GM23338 (cell line): ENCODE measurements at regions not wholly inside any gene's neighbourhood (a gene's known extent, or its start where the extent isn't known, plus 50 kb on each side); places are given as distances from the start of the nearest gene placed in this dataset.

Experiments
- ATAC-seq: fragments of 200-7000 bp; cut with Tn5 transposase; 3 replicates; pipeline ENCODE4 v1.9.1; 2020
- DNase-seq: peaks from one replicate; pipeline ENCODE4 v3.0.0-alpha.2; 2015; ENCODE audit warnings: low spot score
- H2AFZ ChIP-seq: fragments of 200-600 bp; sonication (generic); 2 replicates; pipeline ENCODE4 v1.8.0; 2016; ENCODE audit warnings: antibody characterized with exemption, mild to moderate bottlenecking, moderate library complexity
- H3F3A ChIP-seq: fragments of 200-600 bp; sonication (generic); replicated peaks from 2 replicates; pipeline ENCODE4 v1.8.0; 2017; ENCODE audit warnings: antibody characterized with exemption, mixed run types, low read depth
- H3K27ac ChIP-seq: fragments of 200-600 bp; sonication (generic); 2 replicates; pipeline ENCODE4 v1.6.1; 2016; ENCODE audit warnings: low read depth
- H3K27me3 ChIP-seq: fragments of 200-600 bp; sonication (generic); 2 replicates; pipeline ENCODE4 v1.8.0; 2016; ENCODE audit warnings: mild to moderate bottlenecking, mixed run types, moderate library complexity; ENCODE audit not compliant: insufficient read depth
- H3K36me3 ChIP-seq: fragments of 200-600 bp; sonication (generic); 2 replicates; pipeline ENCODE4 v1.8.0; 2016; ENCODE audit warnings: mild to moderate bottlenecking; ENCODE audit not compliant: insufficient read depth
- H3K4me1 ChIP-seq: fragments of 200-600 bp; sonication (generic); 2 replicates; pipeline ENCODE4 v1.8.0; 2016; ENCODE audit warnings: mild to moderate bottlenecking, moderate library complexity; ENCODE audit not compliant: insufficient read depth
- H3K4me2 ChIP-seq: fragments of 200-600 bp; sonication (generic); 2 replicates; pipeline ENCODE4 v1.7.1; 2017; ENCODE audit warnings: mixed run types
- H3K4me3 ChIP-seq: fragments of 200-600 bp; sonication (generic); 2 replicates; pipeline ENCODE4 v1.6.1; 2016; ENCODE audit warnings: mixed run types
- H3K79me2 ChIP-seq: fragments of 200-600 bp; sonication (generic); replicated peaks from 2 replicates; pipeline ENCODE4 v1.8.0; 2017; ENCODE audit warnings: mild to moderate bottlenecking; ENCODE audit not compliant: insufficient read depth
- H3K9me2 ChIP-seq: fragments of 200-600 bp; sonication (generic); 2 replicates; pipeline ENCODE4 v1.8.0; 2017; ENCODE audit not compliant: insufficient read depth
- H4K20me1 ChIP-seq: fragments of 200-600 bp; sonication (generic); replicated peaks from 2 replicates; pipeline ENCODE4 v1.8.0; 2017; ENCODE audit warnings: mild to moderate bottlenecking; ENCODE audit not compliant: insufficient read depth
- H3K27ac Mint-ChIP-seq: 2 replicates; pipeline ENCODE4 v1.8.0; 2020; ENCODE audit warnings: inconsistent platforms, mild to moderate bottlenecking, moderate library complexity, mixed read lengths
- H3K27me3 Mint-ChIP-seq: 3 replicates; pipeline ENCODE4 v1.8.0; 2022; ENCODE audit warnings: low read depth, mild to moderate bottlenecking, moderate library complexity, mixed read lengths, inconsistent platforms; ENCODE audit not compliant: insufficient read depth, poor library complexity
- H3K36me3 Mint-ChIP-seq: 3 replicates; pipeline ENCODE4 v1.8.0; 2021; ENCODE audit warnings: low read depth, mild to moderate bottlenecking, inconsistent platforms, moderate library complexity, mixed read lengths
- H3K4me1 Mint-ChIP-seq: 3 replicates; pipeline ENCODE4 v1.8.0; 2020; ENCODE audit warnings: mild to moderate bottlenecking, inconsistent platforms, mixed read lengths
- H3K4me3 Mint-ChIP-seq: 3 replicates; pipeline ENCODE4 v1.8.0; 2021; ENCODE audit warnings: moderate library complexity, mild to moderate bottlenecking, inconsistent platforms, mixed read lengths
- H3K9me3 Mint-ChIP-seq: 3 replicates; pipeline ENCODE4 v1.8.0; 2020; ENCODE audit warnings: moderate library complexity, mild to moderate bottlenecking, inconsistent platforms, mixed read lengths
- CREB1 ChIP-seq: fragments of 250-450 bp; sonication (Bioruptor Pico); IDR thresholded peaks from 2 replicates; pipeline ENCODE4 v1.5.0; 2020; ENCODE audit warnings: low read depth, mild to moderate bottlenecking, moderate library complexity
- CTCF ChIP-seq, 2 experiments: fragments of 200-600 bp in 1 of 2; sonication (generic) in 1 of 2; conservative IDR thresholded peaks; 2 replicates each; pipeline versions ENCODE4 v1.5.1 to v1.6.1; 2016 to 2017; ENCODE audit warnings: antibody characterized with exemption in 2 of 2, low read depth in 2 of 2, mild to moderate bottlenecking in 2 of 2, moderate library complexity in 1 of 2
- ETS1 ChIP-seq: IDR thresholded peaks from 2 replicates; pipeline ENCODE4 v1.6.1; 2016; ENCODE audit warnings: antibody characterized with exemption
- EZH2 ChIP-seq: fragments of 200-600 bp; sonication (generic); IDR thresholded peaks from one replicate; pipeline ENCODE4 v1.8.0; 2017; ENCODE audit warnings: antibody characterized with exemption, mild to moderate bottlenecking, low read depth; ENCODE audit not compliant: unreplicated experiment
- JUNB ChIP-seq: IDR thresholded peaks from one replicate; pipeline ENCODE4 v1.6.1; 2016; ENCODE audit warnings: antibody characterized with exemption; ENCODE audit not compliant: unreplicated experiment
- NANOG ChIP-seq: IDR thresholded peaks from 2 replicates; pipeline ENCODE4 v1.6.1; 2016; ENCODE audit warnings: antibody characterized with exemption, borderline replicate concordance
- REST ChIP-seq: IDR thresholded peaks from one replicate; pipeline ENCODE4 v1.6.1; 2018; ENCODE audit warnings: antibody characterized with exemption; ENCODE audit not compliant: unreplicated experiment
- ZNF114 ChIP-seq: fragments of 250-450 bp; sonication (Bioruptor Pico); IDR thresholded peaks from 2 replicates; pipeline ENCODE4 v1.5.0; 2020; ENCODE audit warnings: mild to moderate bottlenecking, moderate library complexity
- ZNF331 ChIP-seq: fragments of 250-450 bp; sonication (Bioruptor Pico); IDR thresholded peaks from 2 replicates; pipeline ENCODE4 v1.5.0; 2020; ENCODE audit warnings: low read depth, mild to moderate bottlenecking, moderate library complexity
- ZNF462 ChIP-seq: fragments of 250-450 bp; sonication (Bioruptor Pico); IDR thresholded peaks from 2 replicates; pipeline ENCODE4 v1.5.0; 2020; ENCODE audit warnings: mild to moderate bottlenecking, moderate library complexity

- Histone ChIP-seq H2AFZ (no peak overlapping the region), H3K4me3 (no peak overlapping the region), H3K27me3 (no peaks in the 10 kb centered on the region), H3F3A (no peaks in the 10 kb centered on the region), H3K36me3 (no peaks in the 10 kb centered on the region), H3K79me2 (no peaks in the 10 kb centered on the region), H3K27ac (no peak overlapping the region), H3K9me2 (no peaks in the 10 kb centered on the region), H3K4me2 (no peak overlapping the region), H4K20me1 (no peaks in the 10 kb centered on the region), H3K4me1 (no peaks in the 10 kb centered on the region)
- H3K36me3 Mint-ChIP-seq, result no peaks in the 10 kb centered on the region
- TF ChIP-seq CREB1 (CRISPR knock-in tag), result no peak
- H3K27me3 Mint-ChIP-seq, result peaks cover 6% of the 10 kb centered on the region
- H3K9me3 Mint-ChIP-seq, result peaks cover 6% of the 10 kb centered on the region; the same call in 1 of the 3 replicates
- H3K4me3 Mint-ChIP-seq, result no peak overlapping the region
- H3K4me1 Mint-ChIP-seq, result no peaks in the 10 kb centered on the region
- no peak overlapping the region for H3K27ac Mint-ChIP-seq
- DNase-seq (no peak), ATAC-seq (no peak)
These were observed 171.5 kb downstream of the ADSS2 start for GRCh38 chr1:244280201-244280600.

- ATAC-seq, result no peak
- no peak for DNase-seq
- no peaks in the 10 kb centered on the region for H3K36me3 Mint-ChIP-seq
- TF ChIP-seq ZNF462 (no peak), JUNB (no peak), REST (no peak), ZNF114 (CRISPR knock-in tag) (no peak), CTCF (conservative IDR thresholded peaks at IDR 0.05; ENCODE audit: low read depth in 2 of 2) (no peak), ETS1 (no peak), EZH2 (no peak), NANOG (no peak), ZNF331 (CRISPR knock-in tag) (no peak)
These were observed 170.8 kb downstream of the ADSS2 start for GRCh38 chr1:244280859-244281258.

More at GRCh38 chr1:244280859-244281258, 170.8 kb downstream of the ADSS2 start:
- Histone ChIP-seq H4K20me1 (no peaks in the 10 kb centered on the region), H3K4me2 (no peak overlapping the region), H3K9me2 (no peaks in the 10 kb centered on the region), H3K4me3 (no peak overlapping the region), H3F3A (no peaks in the 10 kb centered on the region), H3K4me1 (no peaks in the 10 kb centered on the region), H3K79me2 (no peaks in the 10 kb centered on the region), H3K27me3 (no peaks in the 10 kb centered on the region), H3K27ac (no peak overlapping the region), H3K36me3 (no peaks in the 10 kb centered on the region), H2AFZ (no peak overlapping the region)
- Mint-ChIP-seq H3K27me3 (peaks cover 6% of the 10 kb centered on the region), H3K9me3 (peaks cover 6% of the 10 kb centered on the region; the same call in 1 of the 3 replicates), H3K4me3 (no peak overlapping the region), H3K27ac (no peak overlapping the region), H3K4me1 (no peaks in the 10 kb centered on the region)
